Pancreas (tissue), 10 donors: ENCODE measurements at regions not wholly inside any gene's neighbourhood (a gene's known extent, or its start where the extent isn't known, plus 50 kb on each side); places are given as distances from the start of the nearest gene placed in this dataset.

Experiments
- ATAC-seq, 4 donors: fragments of 200-7000 bp; cut with Tn5 transposase; one replicate each; pipeline versions ENCODE4 v1.8.0 to v1.9.1; 2020; ENCODE audit warnings: mild to moderate bottlenecking in 4 of 4, moderate library complexity in 4 of 4
- DNase-seq, 6 donors: peaks; one replicate each; pipeline ENCODE4 v3.0.0-alpha.2; 2020
- FAIRE-seq: peaks from 2 replicates; lab custom pipeline; 2012; peaks lifted over from hg19 to GRCh38; lab: Jason Lieb, UNC
- H3K27ac ChIP-seq, 4 donors: fragments of 200-600 bp; sonication (generic); 1 replicate in 3 of 4; 2 replicates in 1 of 4; pipeline versions ENCODE4 v1.5.0 to v1.8.0; 2020
- H3K27me3 ChIP-seq, 4 donors: fragments of 200-600 bp; one replicate each; pipeline ENCODE4 v1.8.0; 2021
- H3K36me3 ChIP-seq, 3 donors: fragments of 200-600 bp; sonication (generic) in 1 of 3; one replicate each; pipeline versions ENCODE4 v1.5.0 to v1.8.0; 2020 to 2021
- H3K4me1 ChIP-seq, 3 donors: fragments of 200-600 bp; one replicate each; pipeline ENCODE4 v1.8.0; 2021
- H3K4me3 ChIP-seq, 4 donors: fragments of 200-600 bp; sonication (generic) in 2 of 4; one replicate each; pipeline versions ENCODE4 v1.5.0 to v1.8.0; 2020 to 2021
- H3K9me3 ChIP-seq, 4 donors: fragments of 200-600 bp; one replicate each; pipeline ENCODE4 v1.8.0; 2021
- WGBS, 2 donors: extraction: QIAGEN DNeasy Blood & Tissue Kit; methylation state at CpG; one replicate each; pipeline ENCODE4 v1.1.7; 2013; 5-methylcytosine and 5-hydroxymethylcytosine counted together
- intact Hi-C, 3 donors: fragments of 100-400 bp; cut with DNase I; formaldehyde crosslinking; loops; one replicate each; pipeline versions ENCODE4 v1.11.1 to v1.14.2; 2022
- TF ChIP-seq, protein P1 (sequence below), 4 donors: fragments of 200-600 bp; sonication (generic) in 3 of 4; IDR thresholded peaks; one replicate each; pipeline versions ENCODE4 v1.5.0 to v1.8.0; 2021; ENCODE audit warnings: antibody characterized with exemption in 4 of 4
- donor health status: healthy with polysubstance abuse.
- donor health status: DM: no; HTN: no; CAD: no; lungs with moderate emphysema.
- donor health status: DM: no; HTN: no; CAD: no.
- donor health status: control.
- donor health status: control.
- donor health status: Bipolar disorder and iron deficiency.
- donor health status: DM: yes; HTN: yes; CAD: no.
- donor health status: DM: no; HTN: no; CAD: no.
- donor health status: DM: no; HTN: no; CAD: no.
- donor health status: DM: yes; HTN: yes; CAD: no.

DNA sequence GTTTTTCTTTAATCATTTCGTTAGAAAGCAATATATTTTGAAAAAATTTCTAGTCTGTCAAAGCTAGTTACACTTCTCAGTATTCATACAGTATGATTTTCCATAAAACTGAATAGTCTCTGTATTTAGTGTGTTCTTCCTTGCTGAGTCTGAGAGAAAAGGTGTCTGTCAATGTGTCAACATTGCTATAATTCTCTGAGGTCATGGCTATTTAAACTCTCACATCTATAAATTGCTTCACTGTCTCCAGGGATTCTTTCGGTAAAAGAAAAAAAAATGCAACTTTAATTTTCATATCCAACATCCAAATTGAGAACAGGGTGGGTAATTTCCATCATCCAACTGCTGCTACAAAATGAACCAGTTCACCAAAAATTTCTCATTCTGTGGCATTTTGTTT is 319.7 kb upstream of the GHITM start:
- TF ChIP-seq, protein P1, sequence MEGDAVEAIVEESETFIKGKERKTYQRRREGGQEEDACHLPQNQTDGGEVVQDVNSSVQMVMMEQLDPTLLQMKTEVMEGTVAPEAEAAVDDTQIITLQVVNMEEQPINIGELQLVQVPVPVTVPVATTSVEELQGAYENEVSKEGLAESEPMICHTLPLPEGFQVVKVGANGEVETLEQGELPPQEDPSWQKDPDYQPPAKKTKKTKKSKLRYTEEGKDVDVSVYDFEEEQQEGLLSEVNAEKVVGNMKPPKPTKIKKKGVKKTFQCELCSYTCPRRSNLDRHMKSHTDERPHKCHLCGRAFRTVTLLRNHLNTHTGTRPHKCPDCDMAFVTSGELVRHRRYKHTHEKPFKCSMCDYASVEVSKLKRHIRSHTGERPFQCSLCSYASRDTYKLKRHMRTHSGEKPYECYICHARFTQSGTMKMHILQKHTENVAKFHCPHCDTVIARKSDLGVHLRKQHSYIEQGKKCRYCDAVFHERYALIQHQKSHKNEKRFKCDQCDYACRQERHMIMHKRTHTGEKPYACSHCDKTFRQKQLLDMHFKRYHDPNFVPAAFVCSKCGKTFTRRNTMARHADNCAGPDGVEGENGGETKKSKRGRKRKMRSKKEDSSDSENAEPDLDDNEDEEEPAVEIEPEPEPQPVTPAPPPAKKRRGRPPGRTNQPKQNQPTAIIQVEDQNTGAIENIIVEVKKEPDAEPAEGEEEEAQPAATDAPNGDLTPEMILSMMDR (IDR thresholded peaks at IDR 0.05), result no peak
- Histone ChIP-seq H3K36me3 (no peaks in the 10 kb centered on the region), H3K9me3 (no peaks in the 10 kb centered on the region), H3K4me1 (no peaks in the 10 kb centered on the region), H3K27ac (no peak overlapping the region), H3K27me3 (no peaks in the 10 kb centered on the region), H3K4me3 (no peak overlapping the region)
- WGBS, 2 donors, result 53 to 71% methylated on average over 2 of the region's 2 CpGs
- intact Hi-C loops, result no loop called here
- no peak for FAIRE-seq
- no peak for DNase-seq
- ATAC-seq, result no peak

DNA sequence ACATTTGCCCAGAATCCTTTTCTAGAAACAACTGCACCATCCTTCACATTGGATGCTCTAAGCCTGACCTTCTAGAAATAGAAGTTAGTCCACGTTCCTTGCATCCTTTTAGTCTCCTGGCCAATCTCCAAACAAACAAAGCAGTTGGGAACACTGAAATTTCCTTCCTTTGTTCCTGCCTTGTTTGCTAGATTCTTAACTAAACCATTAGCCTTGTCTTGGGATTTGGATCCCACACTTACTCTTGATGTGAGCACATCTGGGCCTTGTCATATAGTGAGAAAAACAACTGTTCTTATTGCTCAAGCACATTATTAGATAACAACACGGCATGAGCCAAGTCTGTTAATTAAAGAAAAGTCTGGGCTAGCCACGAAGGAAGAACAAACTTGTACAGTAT is 319.3 kb upstream of the GHITM start:
- TF ChIP-seq, protein P1 (IDR thresholded peaks at IDR 0.05), result no peak
- Histone ChIP-seq H3K27me3 (no peaks in the 10 kb centered on the region), H3K4me3 (no peak overlapping the region), H3K4me1 (no peaks in the 10 kb centered on the region), H3K36me3 (no peaks in the 10 kb centered on the region), H3K27ac (no peak overlapping the region), H3K9me3 (no peaks in the 10 kb centered on the region)
- no peak for DNase-seq
- no peak for FAIRE-seq
- WGBS, 2 donors, result 24 to 32% methylated on average over 3 of the region's 3 CpGs
- intact Hi-C loops, result no loop called here
- peak in 2 of 4 donors; percentile 11 to 29 for ATAC-seq

DNA sequence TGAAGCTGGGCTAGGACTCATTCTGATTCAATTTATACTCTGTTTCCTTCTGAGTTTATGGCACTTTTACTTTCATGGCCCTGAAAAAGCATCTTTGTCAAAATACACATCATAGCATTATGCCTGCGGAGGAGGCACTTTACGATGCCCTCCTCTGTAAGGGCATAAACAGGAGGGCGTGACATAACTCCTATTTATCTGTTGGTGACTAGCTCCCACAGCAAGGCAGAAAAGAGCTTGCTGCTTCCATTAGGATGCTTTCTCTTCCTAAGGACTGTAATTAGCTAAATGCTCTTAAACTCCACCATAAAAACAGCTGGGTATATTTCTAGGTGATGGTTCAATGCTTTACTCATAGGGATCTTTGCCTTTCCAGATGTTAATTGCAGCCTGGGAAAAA is 315.2 kb upstream of the GHITM start:
- 73 to 86% methylated on average over 3 of the region's 3 CpGs for WGBS, 2 donors
- H3K27ac ChIP-seq, result no peak overlapping the region
- no peaks in the 10 kb centered on the region for H3K4me1 ChIP-seq
- H3K9me3 ChIP-seq, result no peaks in the 10 kb centered on the region
- intact Hi-C loops, result no loop called here
- no peak for DNase-seq
- H3K27me3 ChIP-seq, result no peaks in the 10 kb centered on the region
- H3K4me3 ChIP-seq, result no peak overlapping the region
- no peaks in the 10 kb centered on the region for H3K36me3 ChIP-seq
- FAIRE-seq, result no peak
- TF ChIP-seq, protein P1 (IDR thresholded peaks at IDR 0.05), result no peak
- ATAC-seq, result no peak

DNA sequence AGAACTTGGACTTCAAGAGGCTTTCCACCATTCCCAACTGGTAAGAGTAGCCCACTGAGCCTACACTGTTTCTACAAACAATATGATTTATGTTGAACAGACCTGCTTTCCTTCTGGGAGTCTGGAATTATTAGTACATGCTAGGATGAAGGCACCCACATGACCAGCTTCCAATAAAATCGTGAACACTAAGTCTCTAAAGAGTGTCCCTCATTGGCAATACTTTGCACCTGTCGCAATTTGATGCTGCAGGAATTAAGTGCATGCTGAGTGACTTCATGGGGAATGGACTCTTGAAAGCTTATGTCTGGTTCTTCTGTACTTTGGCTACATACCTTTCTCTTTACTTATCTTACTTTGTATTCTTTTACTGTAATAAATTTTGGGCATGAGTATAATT is 305.2 kb upstream of the GHITM start:
- WGBS, 2 donors, result 50 to 73% methylated on average over 2 of the region's 2 CpGs
- no peaks in the 10 kb centered on the region for H3K4me1 ChIP-seq
- no peaks in the 10 kb centered on the region for H3K36me3 ChIP-seq
- FAIRE-seq (no peak), ATAC-seq (no peak), DNase-seq (no peak)
- H3K9me3 ChIP-seq, result no peaks in the 10 kb centered on the region
- H3K4me3 ChIP-seq, result no peak overlapping the region
- intact Hi-C loops, result no loop called here
- H3K27me3 ChIP-seq, result no peaks in the 10 kb centered on the region
- TF ChIP-seq, protein P1 (IDR thresholded peaks at IDR 0.05), result no peak
- no peak overlapping the region for H3K27ac ChIP-seq

DNA sequence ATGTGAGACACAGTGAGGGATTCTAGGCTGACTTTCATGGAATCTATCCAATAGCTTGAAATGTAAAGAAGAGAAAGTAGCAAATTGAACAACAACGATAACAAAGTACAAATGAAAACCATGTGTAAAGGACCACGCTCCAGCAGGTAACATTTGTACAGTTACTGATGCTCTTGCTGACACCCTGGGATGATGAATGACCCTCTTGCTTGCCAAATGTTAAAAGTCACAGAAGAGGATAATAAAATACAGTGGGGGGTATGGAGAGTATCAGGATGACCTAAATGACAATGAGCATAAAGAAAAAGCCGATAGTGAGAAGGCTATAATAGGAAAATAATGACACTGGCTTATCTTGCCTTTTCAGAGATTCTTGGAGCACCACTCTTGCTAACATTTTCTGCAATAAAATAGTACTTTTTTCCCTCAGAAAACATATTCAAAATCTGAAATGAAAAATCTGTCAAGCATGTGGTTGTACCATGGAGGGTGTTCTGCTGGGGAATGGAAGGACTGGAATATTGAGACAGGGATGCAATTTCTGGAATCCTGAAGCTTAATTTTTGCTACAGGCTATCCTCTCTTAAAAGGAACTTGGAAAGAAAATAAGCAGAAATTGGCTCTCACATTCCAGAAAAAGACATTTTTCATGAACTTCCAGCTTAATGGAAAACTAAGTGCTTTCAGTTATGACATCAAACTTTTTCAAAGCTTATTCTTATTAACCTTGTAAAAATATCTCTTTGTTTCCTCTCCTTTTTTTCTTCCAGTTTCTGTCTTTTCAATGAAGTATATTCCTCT is 303.2 kb upstream of the GHITM start:
- no peaks in the 10 kb centered on the region for H3K4me1 ChIP-seq
- FAIRE-seq, result no peak
- intact Hi-C loops, result no loop called here
- ATAC-seq, result no peak
- H3K27me3 ChIP-seq, result no peaks in the 10 kb centered on the region
- DNase-seq, result no peak
- H3K4me3 ChIP-seq, result no peak overlapping the region
- H3K9me3 ChIP-seq, result no peaks in the 10 kb centered on the region
- TF ChIP-seq, protein P1 (IDR thresholded peaks at IDR 0.05), result no peak
- WGBS, 2 donors, result 56% methylated on average over 3 of the region's 3 CpGs
- H3K27ac ChIP-seq, result no peak overlapping the region
- no peaks in the 10 kb centered on the region for H3K36me3 ChIP-seq
